Transverse colon (tissue), 4 donors: ENCODE measurements at regions not wholly inside any gene's neighbourhood (a gene's known extent, or its start where the extent isn't known, plus 50 kb on each side); places are given as distances from the start of the nearest gene placed in this dataset.

Experiments used
- CTCF ChIP-seq, 5 experiments: fragments of 200-600 bp in 3 of 5; fragments of 450-650 bp in 2 of 5; sonication (generic) in 3 of 5; IDR thresholded peaks; 1 replicate in 2 of 5; 2 replicates in 3 of 5; pipeline ENCODE4 v1.5.1; 2016 to 2017; ENCODE audit warnings: antibody characterized with exemption in 5 of 5, inconsistent platforms in 3 of 5, mild to moderate bottlenecking in 2 of 5, moderate library complexity in 1 of 5
- POLR2AphosphoS5 ChIP-seq, 3 donors: sonication (generic); formaldehyde crosslinking; IDR thresholded peaks; one replicate each; pipeline ENCODE4 v1.6.1; 2016; ENCODE audit warnings: antibody characterized with exemption in 3 of 3

- no peak for TF ChIP-seq CTCF (IDR thresholded peaks at IDR 0.05)
- no peak for TF ChIP-seq POLR2AphosphoS5 (IDR thresholded peaks at IDR 0.05)
Measured at GRCh38 chr7:91618776-91619765, 261.4 kb downstream of the MTERF1 start.
